Mesothelial cell of epicardium (in vitro differentiated cells): ENCODE measurements at regions not wholly inside any gene's neighbourhood (a gene's known extent, or its start where the extent isn't known, plus 50 kb on each side); places are given as distances from the start of the nearest gene placed in this dataset.

Source experiments
- DNase-seq, 2 experiments: peaks; one replicate each; pipeline ENCODE4 v3.0.0; 2021; ENCODE audit warnings: low spot score in 2 of 2; ENCODE audit not compliant: unreplicated experiment in 2 of 2
- H3K27ac Mint-ChIP-seq: 2 replicates; pipeline ENCODE4 v1.8.0; 2021; ENCODE audit warnings: mixed read lengths
- H3K27me3 Mint-ChIP-seq: 2 replicates; pipeline ENCODE4 v1.8.0; 2021; ENCODE audit warnings: low read depth, mixed read lengths
- H3K36me3 Mint-ChIP-seq: 2 replicates; pipeline ENCODE4 v1.8.0; 2021; ENCODE audit warnings: mixed read lengths
- H3K4me1 Mint-ChIP-seq: 2 replicates; pipeline ENCODE4 v1.8.0; 2021; ENCODE audit warnings: mixed read lengths
- H3K4me3 Mint-ChIP-seq: 2 replicates; pipeline ENCODE4 v1.8.0; 2021; ENCODE audit warnings: mild to moderate bottlenecking, moderate library complexity, mixed read lengths
- H3K9me3 Mint-ChIP-seq: 2 replicates; pipeline ENCODE4 v1.8.0; 2021; ENCODE audit warnings: mixed read lengths
- TF ChIP-seq, protein P1 (sequence below): fragments of 200-600 bp; sonication (generic); IDR thresholded peaks from one replicate; pipeline ENCODE4 v1.5.0; 2021; ENCODE audit warnings: antibody characterized with exemption; ENCODE audit not compliant: unreplicated experiment

- Mint-ChIP-seq H3K9me3 (peaks cover 16% of the 10 kb centered on the region), H3K4me1 (no peaks in the 10 kb centered on the region), H3K27ac (no peak overlapping the region), H3K36me3 (peaks cover 3% of the 10 kb centered on the region), H3K27me3 (no peaks in the 10 kb centered on the region), H3K4me3 (no peak overlapping the region)
- TF ChIP-seq, protein P1, sequence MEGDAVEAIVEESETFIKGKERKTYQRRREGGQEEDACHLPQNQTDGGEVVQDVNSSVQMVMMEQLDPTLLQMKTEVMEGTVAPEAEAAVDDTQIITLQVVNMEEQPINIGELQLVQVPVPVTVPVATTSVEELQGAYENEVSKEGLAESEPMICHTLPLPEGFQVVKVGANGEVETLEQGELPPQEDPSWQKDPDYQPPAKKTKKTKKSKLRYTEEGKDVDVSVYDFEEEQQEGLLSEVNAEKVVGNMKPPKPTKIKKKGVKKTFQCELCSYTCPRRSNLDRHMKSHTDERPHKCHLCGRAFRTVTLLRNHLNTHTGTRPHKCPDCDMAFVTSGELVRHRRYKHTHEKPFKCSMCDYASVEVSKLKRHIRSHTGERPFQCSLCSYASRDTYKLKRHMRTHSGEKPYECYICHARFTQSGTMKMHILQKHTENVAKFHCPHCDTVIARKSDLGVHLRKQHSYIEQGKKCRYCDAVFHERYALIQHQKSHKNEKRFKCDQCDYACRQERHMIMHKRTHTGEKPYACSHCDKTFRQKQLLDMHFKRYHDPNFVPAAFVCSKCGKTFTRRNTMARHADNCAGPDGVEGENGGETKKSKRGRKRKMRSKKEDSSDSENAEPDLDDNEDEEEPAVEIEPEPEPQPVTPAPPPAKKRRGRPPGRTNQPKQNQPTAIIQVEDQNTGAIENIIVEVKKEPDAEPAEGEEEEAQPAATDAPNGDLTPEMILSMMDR: no peak
- DNase-seq: no peak
Observed at GRCh38 chr5:28254846-28255245, 1216.5 kb upstream of the CDH9 start.

- Mint-ChIP-seq H3K4me1 (no peaks in the 10 kb centered on the region), H3K27me3 (no peaks in the 10 kb centered on the region), H3K9me3 (peaks cover 22% of the 10 kb centered on the region), H3K27ac (no peak overlapping the region), H3K36me3 (peaks cover 3% of the 10 kb centered on the region), H3K4me3 (no peak overlapping the region)
- DNase-seq: no peak
- TF ChIP-seq, protein P1: no peak
Observed at GRCh38 chr5:28253431-28253830, 1215.0 kb upstream of the CDH9 start.

DNA sequence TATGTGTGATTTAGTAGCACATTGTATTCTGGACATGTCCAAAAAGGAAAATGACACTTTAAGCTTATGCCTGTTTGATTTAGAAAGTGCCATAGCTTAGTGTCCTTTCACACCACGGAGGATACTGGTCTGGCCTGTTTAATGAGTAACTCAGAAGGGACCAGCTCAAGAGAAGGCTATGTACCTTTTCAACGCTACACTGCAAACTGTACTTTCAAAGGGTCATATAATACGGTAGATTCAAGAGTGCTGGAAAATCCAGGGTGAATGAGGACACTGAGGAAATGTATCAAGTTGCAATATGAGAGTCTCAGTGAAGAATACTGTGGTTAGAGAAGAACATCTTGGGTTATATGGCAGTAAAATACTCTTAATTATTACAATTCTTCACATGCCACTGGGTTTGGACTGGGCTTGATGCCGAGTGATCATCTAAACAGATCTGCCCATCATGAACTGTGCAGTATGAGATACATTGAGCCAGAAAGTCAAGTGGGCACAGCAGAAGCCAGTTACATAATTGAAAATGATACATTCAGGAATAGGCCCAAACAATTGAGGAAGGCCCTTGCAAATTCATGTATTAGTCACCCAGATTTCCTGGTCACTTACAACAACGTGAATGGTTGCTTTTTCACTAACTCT is 1211.5 kb upstream of the CDH9 start:
- peaks cover 8% of the 10 kb centered on the region for H3K36me3 Mint-ChIP-seq
- no peaks in the 10 kb centered on the region for H3K27me3 Mint-ChIP-seq
- H3K4me1 Mint-ChIP-seq: no peaks in the 10 kb centered on the region
- no peak for DNase-seq
- H3K27ac Mint-ChIP-seq: no peak overlapping the region
- TF ChIP-seq, protein P1: no peak
- peaks cover 33% of the 10 kb centered on the region for H3K9me3 Mint-ChIP-seq
- H3K4me3 Mint-ChIP-seq: no peak overlapping the region

DNA sequence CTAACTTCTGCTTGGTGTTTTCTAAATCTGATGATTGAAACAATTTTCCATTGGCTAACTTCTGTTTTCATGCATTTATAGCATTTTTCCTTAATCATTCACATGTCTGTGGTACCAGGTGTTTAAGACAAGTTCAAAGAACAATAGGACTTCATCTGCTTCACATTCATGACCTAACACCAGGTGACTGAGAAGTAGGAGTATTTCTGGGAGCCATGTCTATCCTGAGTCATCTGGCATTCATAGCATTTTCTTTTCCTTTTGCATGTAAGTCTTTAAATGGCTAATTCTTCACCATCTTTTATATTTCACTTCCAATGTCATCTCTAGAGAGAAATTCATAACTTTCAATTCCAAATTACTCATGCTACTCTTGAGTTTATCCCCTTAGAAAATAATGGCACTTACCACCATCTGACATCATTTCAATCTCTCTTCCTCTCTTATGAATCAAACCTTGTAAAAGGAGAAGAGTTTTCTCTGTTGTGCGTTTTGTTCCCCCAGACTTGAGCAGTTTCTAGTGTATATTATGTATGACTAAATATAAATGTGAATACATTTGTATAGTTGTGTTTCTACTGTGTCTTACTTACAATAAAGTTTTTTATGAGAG is 1196.1 kb upstream of the CDH9 start:
- Mint-ChIP-seq H3K9me3 (peaks cover 19% of the 10 kb centered on the region), H3K27me3 (no peaks in the 10 kb centered on the region), H3K36me3 (peaks cover 1% of the 10 kb centered on the region), H3K4me1 (no peaks in the 10 kb centered on the region), H3K27ac (no peak overlapping the region), H3K4me3 (no peak overlapping the region)
- no peak for DNase-seq
- TF ChIP-seq, protein P1: no peak

GRCh38 chr5:28226407-28226806 is 1188.0 kb upstream of the CDH9 start:
- no peak for DNase-seq
- Mint-ChIP-seq H3K4me3 (no peak overlapping the region), H3K27ac (no peak overlapping the region), H3K27me3 (no peaks in the 10 kb centered on the region), H3K36me3 (no peaks in the 10 kb centered on the region), H3K9me3 (peaks cover 17% of the 10 kb centered on the region), H3K4me1 (no peaks in the 10 kb centered on the region)
- TF ChIP-seq, protein P1: no peak
